Tibial nerve (tissue), 4 donors: ENCODE measurements at regions not wholly inside any gene's neighbourhood (a gene's known extent, or its start where the extent isn't known, plus 50 kb on each side); places are given as distances from the start of the nearest gene placed in this dataset.

Source experiments
- EP300 ChIP-seq, 2 donors: sonication (generic); formaldehyde crosslinking; IDR thresholded peaks; one replicate each; pipeline ENCODE4 v1.6.1; 2017; ENCODE audit warnings: antibody characterized with exemption in 2 of 2, mild to moderate bottlenecking in 1 of 2
- POLR2A ChIP-seq, 2 donors: fragments of 450-650 bp; IDR thresholded peaks; one replicate each; pipeline ENCODE4 v1.6.1; 2017; ENCODE audit warnings: antibody characterized with exemption in 2 of 2, mild to moderate bottlenecking in 2 of 2, moderate library complexity in 2 of 2
- TF ChIP-seq, protein P1 (sequence below), 5 experiments: fragments of 200-600 bp in 3 of 5; fragments of 450-650 bp in 2 of 5; sonication (generic) in 3 of 5; IDR thresholded peaks; one replicate each; pipeline ENCODE4 v1.5.1; 2016 to 2019; ENCODE audit warnings: antibody characterized with exemption in 5 of 5, mild to moderate bottlenecking in 3 of 5, moderate library complexity in 2 of 5

DNA sequence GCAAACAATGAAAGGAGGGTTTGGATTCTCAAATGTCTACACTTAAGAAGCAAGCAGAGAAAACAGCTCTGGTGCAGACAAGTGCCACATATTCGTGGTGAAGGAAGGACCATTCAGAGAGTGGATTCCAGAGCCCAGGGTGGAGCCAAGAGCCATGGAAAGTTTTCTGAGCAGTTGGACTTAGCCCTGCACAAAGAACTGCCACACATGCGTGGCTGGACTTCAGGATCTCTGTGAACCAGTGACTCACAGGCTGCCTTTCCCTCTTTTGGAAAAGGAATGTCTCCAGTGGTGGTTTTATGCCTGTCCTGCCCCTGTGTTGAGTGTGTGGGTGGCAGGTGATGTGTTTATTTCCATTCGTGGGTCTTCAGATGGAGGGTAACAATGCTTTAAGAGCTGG, 489.5 kb downstream of the CDH26 start:
- TF ChIP-seq POLR2A (IDR thresholded peaks at IDR 0.05): no peak
- TF ChIP-seq EP300 (IDR thresholded peaks at IDR 0.05): no peak
- TF ChIP-seq, protein P1, sequence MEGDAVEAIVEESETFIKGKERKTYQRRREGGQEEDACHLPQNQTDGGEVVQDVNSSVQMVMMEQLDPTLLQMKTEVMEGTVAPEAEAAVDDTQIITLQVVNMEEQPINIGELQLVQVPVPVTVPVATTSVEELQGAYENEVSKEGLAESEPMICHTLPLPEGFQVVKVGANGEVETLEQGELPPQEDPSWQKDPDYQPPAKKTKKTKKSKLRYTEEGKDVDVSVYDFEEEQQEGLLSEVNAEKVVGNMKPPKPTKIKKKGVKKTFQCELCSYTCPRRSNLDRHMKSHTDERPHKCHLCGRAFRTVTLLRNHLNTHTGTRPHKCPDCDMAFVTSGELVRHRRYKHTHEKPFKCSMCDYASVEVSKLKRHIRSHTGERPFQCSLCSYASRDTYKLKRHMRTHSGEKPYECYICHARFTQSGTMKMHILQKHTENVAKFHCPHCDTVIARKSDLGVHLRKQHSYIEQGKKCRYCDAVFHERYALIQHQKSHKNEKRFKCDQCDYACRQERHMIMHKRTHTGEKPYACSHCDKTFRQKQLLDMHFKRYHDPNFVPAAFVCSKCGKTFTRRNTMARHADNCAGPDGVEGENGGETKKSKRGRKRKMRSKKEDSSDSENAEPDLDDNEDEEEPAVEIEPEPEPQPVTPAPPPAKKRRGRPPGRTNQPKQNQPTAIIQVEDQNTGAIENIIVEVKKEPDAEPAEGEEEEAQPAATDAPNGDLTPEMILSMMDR (IDR thresholded peaks at IDR 0.05): no peak
